ENCODE measurements at regions not wholly inside any gene's neighbourhood (a gene's known extent, or its start where the extent isn't known, plus 50 kb on each side); places are given as distances from the start of the nearest gene placed in this dataset.

GRCh38 chr2:136356125-136357006 lies 238.4 kb upstream of the CXCR4 start:
- H3K27me3 ChIP-seq: no peaks in the 10 kb centered on the region
- no peak for TF ChIP-seq CTCF (IDR thresholded peaks at IDR 0.05)
- H3K4me3 ChIP-seq (ENCODE audit: low read depth in 1 of 2, low read length in 1 of 2): no peak overlapping the region
- H3K4me1 ChIP-seq (ENCODE audit: control insufficient read depth in 1 of 2, insufficient read depth in 1 of 2, low read depth in 1 of 2, low read length in 1 of 2): no peaks in the 10 kb centered on the region
- H3K36me3 ChIP-seq: no peaks in the 10 kb centered on the region
- no peaks in the 10 kb centered on the region for H3K9me3 ChIP-seq
- no peak overlapping the region for H3K27ac ChIP-seq

DNA sequence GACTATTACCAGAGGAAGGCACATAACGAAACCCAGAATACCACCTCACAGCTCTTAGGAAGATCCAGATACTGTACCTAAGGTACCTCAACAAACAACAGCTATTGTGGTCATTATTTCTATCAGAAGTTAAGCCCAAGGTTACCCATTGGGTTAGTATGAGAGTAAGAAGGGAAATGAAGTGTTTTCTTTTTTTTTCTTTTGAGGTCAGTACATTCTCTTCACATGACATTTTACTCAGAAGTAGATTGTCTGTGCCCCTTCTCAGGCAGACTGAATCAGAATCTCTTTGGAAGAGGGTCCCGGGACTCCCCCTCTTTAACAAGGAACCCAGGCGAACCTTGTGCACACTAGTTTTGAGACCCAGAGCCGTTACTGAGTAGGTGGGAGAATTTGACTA lies 233.7 kb upstream of the CXCR4 start:
- Histone ChIP-seq H3K4me1 (ENCODE audit: control insufficient read depth in 1 of 2, insufficient read depth in 1 of 2, low read depth in 1 of 2, low read length in 1 of 2) (no peaks in the 10 kb centered on the region), H3K27me3 (no peaks in the 10 kb centered on the region), H3K27ac (no peak overlapping the region), H3K36me3 (no peaks in the 10 kb centered on the region), H3K9me3 (no peaks in the 10 kb centered on the region), H3K4me3 (ENCODE audit: low read depth in 1 of 2, low read length in 1 of 2) (no peak overlapping the region)
- no peak for TF ChIP-seq CTCF (IDR thresholded peaks at IDR 0.05)

- no peaks in the 10 kb centered on the region for H3K36me3 ChIP-seq
- peak overlapping the region; percentile 33 for H3K27ac ChIP-seq
- no peak overlapping the region for H3K4me3 ChIP-seq (ENCODE audit: low read depth in 1 of 2, low read length in 1 of 2)
- H3K4me1 ChIP-seq (ENCODE audit: control insufficient read depth in 1 of 2, insufficient read depth in 1 of 2, low read depth in 1 of 2, low read length in 1 of 2): no peaks in the 10 kb centered on the region
- no peaks in the 10 kb centered on the region for H3K27me3 ChIP-seq
- TF ChIP-seq CTCF (IDR thresholded peaks at IDR 0.05): no peak
- H3K9me3 ChIP-seq: no peaks in the 10 kb centered on the region
These were observed 230.0 kb upstream of the CXCR4 start for GRCh38 chr2:136347981-136348380.

- no peaks in the 10 kb centered on the region for H3K9me3 ChIP-seq
- TF ChIP-seq CTCF (IDR thresholded peaks at IDR 0.05): no peak
- peak overlapping the region; percentile 14 for H3K27ac ChIP-seq
- H3K4me1 ChIP-seq (ENCODE audit: control insufficient read depth in 1 of 2, insufficient read depth in 1 of 2, low read depth in 1 of 2, low read length in 1 of 2): no peaks in the 10 kb centered on the region
- no peaks in the 10 kb centered on the region for H3K36me3 ChIP-seq
- H3K27me3 ChIP-seq: no peaks in the 10 kb centered on the region
- no peak overlapping the region for H3K4me3 ChIP-seq (ENCODE audit: low read depth in 1 of 2, low read length in 1 of 2)
These were observed 226.4 kb upstream of the CXCR4 start for GRCh38 chr2:136344339-136344738.

DNA sequence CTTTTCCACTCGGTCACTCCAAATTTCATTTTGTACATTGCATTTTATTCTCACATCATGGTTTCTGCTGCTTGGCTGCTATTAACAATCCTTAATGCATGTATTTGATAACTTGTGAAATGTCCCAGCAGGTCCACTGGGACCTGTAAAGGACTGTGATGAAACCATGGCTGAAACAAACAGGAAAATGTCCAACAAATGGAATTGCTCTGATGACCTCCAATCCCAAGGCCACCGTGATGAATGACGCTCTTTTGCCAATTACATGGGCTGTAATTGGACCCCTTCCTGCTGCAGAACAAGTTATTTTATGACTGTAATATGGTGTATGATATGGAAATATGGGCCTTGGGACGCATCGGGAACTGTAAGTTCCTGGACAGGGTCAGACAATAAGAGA lies 224.2 kb upstream of the CXCR4 start:
- no peaks in the 10 kb centered on the region for H3K36me3 ChIP-seq
- H3K4me3 ChIP-seq (ENCODE audit: low read depth in 1 of 2, low read length in 1 of 2): no peak overlapping the region
- no peaks in the 10 kb centered on the region for H3K27me3 ChIP-seq
- no peak for TF ChIP-seq CTCF (IDR thresholded peaks at IDR 0.05)
- no peaks in the 10 kb centered on the region for H3K4me1 ChIP-seq (ENCODE audit: control insufficient read depth in 1 of 2, insufficient read depth in 1 of 2, low read depth in 1 of 2, low read length in 1 of 2)
- H3K27ac ChIP-seq: no peak overlapping the region
- H3K9me3 ChIP-seq: no peaks in the 10 kb centered on the region

Measured in neutrophil (primary cell).